ENCODE measurements at regions not wholly inside any gene's neighbourhood (a gene's known extent, or its start where the extent isn't known, plus 50 kb on each side); places are given as distances from the start of the nearest gene placed in this dataset.
A peak's percentile ranks its signal among the peaks of the same experiment; 100 is the strongest.

DNA sequence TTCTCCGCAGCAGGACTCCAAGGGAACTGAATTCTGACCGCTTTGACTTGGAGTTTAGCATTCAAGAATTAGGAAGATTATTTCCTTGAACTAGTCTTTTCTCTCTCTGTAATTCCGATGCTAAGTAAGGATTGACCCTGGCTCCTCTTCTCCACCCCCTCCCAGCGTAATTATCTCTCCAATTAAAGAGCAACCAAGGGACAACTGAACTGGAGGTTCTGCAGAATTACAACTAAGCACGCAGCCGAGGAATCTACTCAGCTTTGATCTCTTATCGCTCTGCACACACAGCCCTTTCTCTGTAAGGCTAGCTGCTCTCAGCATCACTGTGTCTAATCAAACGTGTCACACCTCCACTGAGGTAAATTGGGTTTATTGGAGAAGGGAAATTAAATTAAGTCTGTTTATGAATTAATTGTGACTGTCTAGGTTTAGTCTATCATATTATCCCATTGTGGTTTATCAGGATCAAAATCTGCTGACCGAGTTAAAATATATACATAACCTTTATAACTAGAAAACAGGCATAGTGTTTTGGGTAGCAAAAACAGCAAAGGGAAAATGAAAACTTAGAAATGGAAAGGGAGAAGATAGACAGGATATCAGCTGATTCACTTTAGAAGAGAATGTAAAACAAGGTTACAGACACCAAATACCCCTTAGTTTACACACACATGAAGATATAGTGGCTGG, 241.3 kb upstream of the LARGE1 start:
- Histone ChIP-seq H3K4me3 (no peak overlapping the region), H3K4me2 (no peak overlapping the region), H3K9me3 (no peaks in the 10 kb centered on the region), H3K27ac (no peak overlapping the region), H3K4me1 (no peaks in the 10 kb centered on the region)
- ChIA-PET POLR2A (no interaction called here), CTCF (no interaction called here)
- ATAC-seq = no peak
- no peak for DNase-seq (ENCODE audit: low read depth in 1 of 2, low spot score in 1 of 2)
- WGBS (ENCODE audit: missing lambda C conversion rate) = 3% methylated on average over 7 of the region's 9 CpGs
- TF ChIP-seq NFE2L2 (conservative IDR thresholded peaks at IDR 0.05; ENCODE audit: low read length) (no peak), MAFK (IDR thresholded peaks at IDR 0.05; ENCODE audit: partially characterized antibody) (peak; percentile 47)
- TF ChIP-seq, protein P1, sequence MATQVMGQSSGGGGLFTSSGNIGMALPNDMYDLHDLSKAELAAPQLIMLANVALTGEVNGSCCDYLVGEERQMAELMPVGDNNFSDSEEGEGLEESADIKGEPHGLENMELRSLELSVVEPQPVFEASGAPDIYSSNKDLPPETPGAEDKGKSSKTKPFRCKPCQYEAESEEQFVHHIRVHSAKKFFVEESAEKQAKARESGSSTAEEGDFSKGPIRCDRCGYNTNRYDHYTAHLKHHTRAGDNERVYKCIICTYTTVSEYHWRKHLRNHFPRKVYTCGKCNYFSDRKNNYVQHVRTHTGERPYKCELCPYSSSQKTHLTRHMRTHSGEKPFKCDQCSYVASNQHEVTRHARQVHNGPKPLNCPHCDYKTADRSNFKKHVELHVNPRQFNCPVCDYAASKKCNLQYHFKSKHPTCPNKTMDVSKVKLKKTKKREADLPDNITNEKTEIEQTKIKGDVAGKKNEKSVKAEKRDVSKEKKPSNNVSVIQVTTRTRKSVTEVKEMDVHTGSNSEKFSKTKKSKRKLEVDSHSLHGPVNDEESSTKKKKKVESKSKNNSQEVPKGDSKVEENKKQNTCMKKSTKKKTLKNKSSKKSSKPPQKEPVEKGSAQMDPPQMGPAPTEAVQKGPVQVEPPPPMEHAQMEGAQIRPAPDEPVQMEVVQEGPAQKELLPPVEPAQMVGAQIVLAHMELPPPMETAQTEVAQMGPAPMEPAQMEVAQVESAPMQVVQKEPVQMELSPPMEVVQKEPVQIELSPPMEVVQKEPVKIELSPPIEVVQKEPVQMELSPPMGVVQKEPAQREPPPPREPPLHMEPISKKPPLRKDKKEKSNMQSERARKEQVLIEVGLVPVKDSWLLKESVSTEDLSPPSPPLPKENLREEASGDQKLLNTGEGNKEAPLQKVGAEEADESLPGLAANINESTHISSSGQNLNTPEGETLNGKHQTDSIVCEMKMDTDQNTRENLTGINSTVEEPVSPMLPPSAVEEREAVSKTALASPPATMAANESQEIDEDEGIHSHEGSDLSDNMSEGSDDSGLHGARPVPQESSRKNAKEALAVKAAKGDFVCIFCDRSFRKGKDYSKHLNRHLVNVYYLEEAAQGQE (IDR thresholded peaks at IDR 0.05) = no peak
- no peak for FAIRE-seq

DNA sequence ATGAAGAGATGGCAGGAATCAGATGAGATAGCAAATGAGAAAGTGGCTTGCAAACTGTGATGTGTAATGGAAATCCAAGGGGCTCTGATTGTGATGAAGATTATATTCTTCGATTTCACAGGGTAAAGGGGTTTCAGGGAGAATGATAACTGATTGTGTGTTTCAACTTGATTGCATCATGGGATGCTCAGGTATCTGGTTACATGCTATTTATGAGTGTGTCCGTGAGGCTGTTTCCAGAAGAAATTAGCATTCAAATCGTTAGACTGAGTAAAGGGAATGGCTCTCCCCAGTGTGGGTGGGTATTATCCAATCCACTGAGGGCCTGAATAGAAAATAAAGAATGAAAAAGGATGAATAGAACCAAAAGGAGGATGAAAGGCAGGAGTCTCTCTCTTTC, 278.7 kb upstream of the LARGE1 start:
- no peaks in the 10 kb centered on the region for H3K4me1 ChIP-seq
- H3K4me3 ChIP-seq = no peak overlapping the region
- no peak for TF ChIP-seq RNF2 (IDR thresholded peaks at IDR 0.05; ENCODE audit: borderline replicate concordance, low read depth)
- no peak for TF ChIP-seq EHF (CRISPR knock-in tag; IDR thresholded peaks at IDR 0.05)
- TF ChIP-seq, protein P2, sequence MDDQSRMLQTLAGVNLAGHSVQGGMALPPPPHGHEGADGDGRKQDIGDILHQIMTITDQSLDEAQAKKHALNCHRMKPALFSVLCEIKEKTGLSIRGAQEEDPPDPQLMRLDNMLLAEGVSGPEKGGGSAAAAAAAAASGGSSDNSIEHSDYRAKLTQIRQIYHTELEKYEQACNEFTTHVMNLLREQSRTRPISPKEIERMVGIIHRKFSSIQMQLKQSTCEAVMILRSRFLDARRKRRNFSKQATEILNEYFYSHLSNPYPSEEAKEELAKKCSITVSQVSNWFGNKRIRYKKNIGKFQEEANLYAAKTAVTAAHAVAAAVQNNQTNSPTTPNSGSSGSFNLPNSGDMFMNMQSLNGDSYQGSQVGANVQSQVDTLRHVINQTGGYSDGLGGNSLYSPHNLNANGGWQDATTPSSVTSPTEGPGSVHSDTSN (IDR thresholded peaks at IDR 0.05) = no peak
- TF ChIP-seq, protein P3, sequence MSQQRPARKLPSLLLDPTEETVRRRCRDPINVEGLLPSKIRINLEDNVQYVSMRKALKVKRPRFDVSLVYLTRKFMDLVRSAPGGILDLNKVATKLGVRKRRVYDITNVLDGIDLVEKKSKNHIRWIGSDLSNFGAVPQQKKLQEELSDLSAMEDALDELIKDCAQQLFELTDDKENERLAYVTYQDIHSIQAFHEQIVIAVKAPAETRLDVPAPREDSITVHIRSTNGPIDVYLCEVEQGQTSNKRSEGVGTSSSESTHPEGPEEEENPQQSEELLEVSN (IDR thresholded peaks at IDR 0.05; ENCODE audit: borderline replicate concordance, low read depth) = no peak
- no peak for TF ChIP-seq HEYL (CRISPR knock-in tag; IDR thresholded peaks at IDR 0.05)
- TF ChIP-seq, protein P4, sequence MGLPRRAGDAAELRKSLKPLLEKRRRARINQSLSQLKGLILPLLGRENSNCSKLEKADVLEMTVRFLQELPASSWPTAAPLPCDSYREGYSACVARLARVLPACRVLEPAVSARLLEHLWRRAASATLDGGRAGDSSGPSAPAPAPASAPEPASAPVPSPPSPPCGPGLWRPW (IDR thresholded peaks at IDR 0.05) = no peak
- TF ChIP-seq ZNF302 (CRISPR knock-in tag; IDR thresholded peaks at IDR 0.05) = no peak
- no peak overlapping the region for H3K4me2 ChIP-seq
- POLR2A ChIA-PET = no interaction called here
- DNase-seq (ENCODE audit: low read depth in 1 of 2, low spot score in 1 of 2) = no peak
- 2% methylated on average over 3 of the region's 3 CpGs for WGBS (ENCODE audit: missing lambda C conversion rate)
- H3K9me3 ChIP-seq = no peaks in the 10 kb centered on the region
- H3K27ac ChIP-seq = no peak overlapping the region
- CTCF ChIA-PET = no interaction called here
- no peak for FAIRE-seq
- no peak for ATAC-seq

DNA sequence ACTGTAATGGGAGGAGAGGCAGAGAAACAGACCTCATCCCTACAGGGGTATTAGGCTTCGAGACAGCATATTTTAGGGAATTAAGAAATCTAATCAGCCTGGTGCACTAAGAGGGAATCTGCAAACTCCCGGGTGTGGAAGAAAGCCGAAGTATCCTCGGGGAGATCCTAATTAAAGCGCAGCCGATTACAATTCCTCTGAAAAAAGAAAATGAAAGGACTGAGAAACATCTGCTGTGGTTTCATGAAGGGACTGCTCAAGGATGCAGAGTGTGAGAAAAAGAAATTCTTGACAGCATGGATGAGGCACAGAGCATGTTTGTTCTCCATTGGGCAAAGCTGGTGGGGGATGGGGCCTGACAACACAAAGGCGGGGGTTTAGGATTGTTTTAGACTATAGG, 290.0 kb upstream of the LARGE1 start:
- 14% methylated on average over 7 of the region's 7 CpGs for WGBS (ENCODE audit: missing lambda C conversion rate)
- ATAC-seq = no peak
- no peak overlapping the region for H3K4me2 ChIP-seq
- FAIRE-seq = no peak
- no peak overlapping the region for H3K27ac ChIP-seq
- no peaks in the 10 kb centered on the region for H3K4me1 ChIP-seq
- no peak overlapping the region for H3K4me3 ChIP-seq
- ChIA-PET CTCF (no interaction called here), POLR2A (no interaction called here)
- no peak for DNase-seq (ENCODE audit: low read depth in 1 of 2, low spot score in 1 of 2)
- H3K9me3 ChIP-seq = no peaks in the 10 kb centered on the region
- TF ChIP-seq PHF8 (IDR thresholded peaks at IDR 0.05; ENCODE audit: borderline replicate concordance, low read depth) = no peak
- TF ChIP-seq NR3C1 (IDR thresholded peaks at IDR 0.05) = no peak
- TF ChIP-seq RARB (CRISPR knock-in tag; IDR thresholded peaks at IDR 0.05) = no peak
- TF ChIP-seq, protein P5, sequence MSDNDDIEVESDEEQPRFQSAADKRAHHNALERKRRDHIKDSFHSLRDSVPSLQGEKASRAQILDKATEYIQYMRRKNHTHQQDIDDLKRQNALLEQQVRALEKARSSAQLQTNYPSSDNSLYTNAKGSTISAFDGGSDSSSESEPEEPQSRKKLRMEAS (IDR thresholded peaks at IDR 0.05) = no peak
- no peak for TF ChIP-seq EP300 (IDR thresholded peaks at IDR 0.05)
- TF ChIP-seq, protein P6, sequence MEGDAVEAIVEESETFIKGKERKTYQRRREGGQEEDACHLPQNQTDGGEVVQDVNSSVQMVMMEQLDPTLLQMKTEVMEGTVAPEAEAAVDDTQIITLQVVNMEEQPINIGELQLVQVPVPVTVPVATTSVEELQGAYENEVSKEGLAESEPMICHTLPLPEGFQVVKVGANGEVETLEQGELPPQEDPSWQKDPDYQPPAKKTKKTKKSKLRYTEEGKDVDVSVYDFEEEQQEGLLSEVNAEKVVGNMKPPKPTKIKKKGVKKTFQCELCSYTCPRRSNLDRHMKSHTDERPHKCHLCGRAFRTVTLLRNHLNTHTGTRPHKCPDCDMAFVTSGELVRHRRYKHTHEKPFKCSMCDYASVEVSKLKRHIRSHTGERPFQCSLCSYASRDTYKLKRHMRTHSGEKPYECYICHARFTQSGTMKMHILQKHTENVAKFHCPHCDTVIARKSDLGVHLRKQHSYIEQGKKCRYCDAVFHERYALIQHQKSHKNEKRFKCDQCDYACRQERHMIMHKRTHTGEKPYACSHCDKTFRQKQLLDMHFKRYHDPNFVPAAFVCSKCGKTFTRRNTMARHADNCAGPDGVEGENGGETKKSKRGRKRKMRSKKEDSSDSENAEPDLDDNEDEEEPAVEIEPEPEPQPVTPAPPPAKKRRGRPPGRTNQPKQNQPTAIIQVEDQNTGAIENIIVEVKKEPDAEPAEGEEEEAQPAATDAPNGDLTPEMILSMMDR (IDR thresholded peaks at IDR 0.05) = no peak
- TF ChIP-seq BHLHE40 (IDR thresholded peaks at IDR 0.05; ENCODE audit: low read depth, low read length) = no peak
- TF ChIP-seq, protein P7, sequence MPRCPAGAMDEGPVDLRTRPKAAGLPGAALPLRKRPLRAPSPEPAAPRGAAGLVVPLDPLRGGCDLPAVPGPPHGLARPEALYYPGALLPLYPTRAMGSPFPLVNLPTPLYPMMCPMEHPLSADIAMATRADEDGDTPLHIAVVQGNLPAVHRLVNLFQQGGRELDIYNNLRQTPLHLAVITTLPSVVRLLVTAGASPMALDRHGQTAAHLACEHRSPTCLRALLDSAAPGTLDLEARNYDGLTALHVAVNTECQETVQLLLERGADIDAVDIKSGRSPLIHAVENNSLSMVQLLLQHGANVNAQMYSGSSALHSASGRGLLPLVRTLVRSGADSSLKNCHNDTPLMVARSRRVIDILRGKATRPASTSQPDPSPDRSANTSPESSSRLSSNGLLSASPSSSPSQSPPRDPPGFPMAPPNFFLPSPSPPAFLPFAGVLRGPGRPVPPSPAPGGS (IDR thresholded peaks at IDR 0.05) = no peak
- TF ChIP-seq MAFK (IDR thresholded peaks at IDR 0.05; ENCODE audit: partially characterized antibody) = no peak
- no peak for TF ChIP-seq RFX5 (IDR thresholded peaks at IDR 0.05)
- TF ChIP-seq HOXB5 (CRISPR knock-in tag; IDR thresholded peaks at IDR 0.05) = no peak
- TF ChIP-seq TP53 (CRISPR knock-in tag; IDR thresholded peaks at IDR 0.05) = no peak
- TF ChIP-seq, protein P8, sequence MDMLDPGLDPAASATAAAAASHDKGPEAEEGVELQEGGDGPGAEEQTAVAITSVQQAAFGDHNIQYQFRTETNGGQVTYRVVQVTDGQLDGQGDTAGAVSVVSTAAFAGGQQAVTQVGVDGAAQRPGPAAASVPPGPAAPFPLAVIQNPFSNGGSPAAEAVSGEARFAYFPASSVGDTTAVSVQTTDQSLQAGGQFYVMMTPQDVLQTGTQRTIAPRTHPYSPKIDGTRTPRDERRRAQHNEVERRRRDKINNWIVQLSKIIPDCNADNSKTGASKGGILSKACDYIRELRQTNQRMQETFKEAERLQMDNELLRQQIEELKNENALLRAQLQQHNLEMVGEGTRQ (IDR thresholded peaks at IDR 0.05) = no peak
- TF ChIP-seq EHMT2 (IDR thresholded peaks at IDR 0.05; ENCODE audit: low read depth) = no peak
